HL-60 (cell line): ENCODE measurements at regions not wholly inside any gene's neighbourhood (a gene's known extent, or its start where the extent isn't known, plus 50 kb on each side); places are given as distances from the start of the nearest gene placed in this dataset.

ENCODE experiments used
- GABPA ChIP-seq: IDR thresholded peaks from 2 replicates; pipeline ENCODE4 v1.6.1; 2012; ENCODE audit warnings: low read depth
- POLR2AphosphoS5 ChIP-seq: IDR thresholded peaks from 2 replicates; pipeline ENCODE4 v1.6.1; 2012; ENCODE audit warnings: low read depth
- SPI1 ChIP-seq: IDR thresholded peaks from 2 replicates; pipeline ENCODE4 v1.6.1; 2012; ENCODE audit warnings: low read depth, mild to moderate bottlenecking, borderline replicate concordance
- TF ChIP-seq, protein P1 (sequence below): IDR thresholded peaks from one replicate; pipeline ENCODE4 v1.5.1; 2011; ENCODE audit warnings: low read length, control low read depth, inconsistent platforms; ENCODE audit not compliant: insufficient read depth
- TF ChIP-seq, protein P2 (sequence below): IDR thresholded peaks from 2 replicates; pipeline ENCODE4 v1.6.1; 2012; ENCODE audit warnings: low read depth; ENCODE audit not compliant: insufficient replicate concordance

DNA sequence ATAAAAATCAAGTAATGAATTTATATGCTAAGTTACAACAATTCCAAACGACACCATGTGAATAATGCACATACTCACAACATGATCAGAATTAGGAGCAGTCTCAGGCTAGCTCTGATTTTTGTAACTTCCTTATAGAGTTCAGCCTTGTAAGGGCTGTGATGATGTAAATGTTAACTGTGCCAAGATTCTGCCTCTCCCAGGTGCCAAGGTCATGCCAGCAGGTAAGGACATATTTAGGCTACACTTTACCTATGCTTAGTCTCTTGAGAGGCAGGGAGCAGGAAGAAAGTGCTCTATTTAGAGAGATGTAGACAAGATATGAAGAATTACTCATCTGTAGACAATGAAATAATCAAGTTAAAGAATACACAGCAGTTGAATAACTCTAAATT is 53.6 kb upstream of the AGR3 start:
- TF ChIP-seq, protein P1, sequence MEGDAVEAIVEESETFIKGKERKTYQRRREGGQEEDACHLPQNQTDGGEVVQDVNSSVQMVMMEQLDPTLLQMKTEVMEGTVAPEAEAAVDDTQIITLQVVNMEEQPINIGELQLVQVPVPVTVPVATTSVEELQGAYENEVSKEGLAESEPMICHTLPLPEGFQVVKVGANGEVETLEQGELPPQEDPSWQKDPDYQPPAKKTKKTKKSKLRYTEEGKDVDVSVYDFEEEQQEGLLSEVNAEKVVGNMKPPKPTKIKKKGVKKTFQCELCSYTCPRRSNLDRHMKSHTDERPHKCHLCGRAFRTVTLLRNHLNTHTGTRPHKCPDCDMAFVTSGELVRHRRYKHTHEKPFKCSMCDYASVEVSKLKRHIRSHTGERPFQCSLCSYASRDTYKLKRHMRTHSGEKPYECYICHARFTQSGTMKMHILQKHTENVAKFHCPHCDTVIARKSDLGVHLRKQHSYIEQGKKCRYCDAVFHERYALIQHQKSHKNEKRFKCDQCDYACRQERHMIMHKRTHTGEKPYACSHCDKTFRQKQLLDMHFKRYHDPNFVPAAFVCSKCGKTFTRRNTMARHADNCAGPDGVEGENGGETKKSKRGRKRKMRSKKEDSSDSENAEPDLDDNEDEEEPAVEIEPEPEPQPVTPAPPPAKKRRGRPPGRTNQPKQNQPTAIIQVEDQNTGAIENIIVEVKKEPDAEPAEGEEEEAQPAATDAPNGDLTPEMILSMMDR, result no peak
- TF ChIP-seq, protein P2, sequence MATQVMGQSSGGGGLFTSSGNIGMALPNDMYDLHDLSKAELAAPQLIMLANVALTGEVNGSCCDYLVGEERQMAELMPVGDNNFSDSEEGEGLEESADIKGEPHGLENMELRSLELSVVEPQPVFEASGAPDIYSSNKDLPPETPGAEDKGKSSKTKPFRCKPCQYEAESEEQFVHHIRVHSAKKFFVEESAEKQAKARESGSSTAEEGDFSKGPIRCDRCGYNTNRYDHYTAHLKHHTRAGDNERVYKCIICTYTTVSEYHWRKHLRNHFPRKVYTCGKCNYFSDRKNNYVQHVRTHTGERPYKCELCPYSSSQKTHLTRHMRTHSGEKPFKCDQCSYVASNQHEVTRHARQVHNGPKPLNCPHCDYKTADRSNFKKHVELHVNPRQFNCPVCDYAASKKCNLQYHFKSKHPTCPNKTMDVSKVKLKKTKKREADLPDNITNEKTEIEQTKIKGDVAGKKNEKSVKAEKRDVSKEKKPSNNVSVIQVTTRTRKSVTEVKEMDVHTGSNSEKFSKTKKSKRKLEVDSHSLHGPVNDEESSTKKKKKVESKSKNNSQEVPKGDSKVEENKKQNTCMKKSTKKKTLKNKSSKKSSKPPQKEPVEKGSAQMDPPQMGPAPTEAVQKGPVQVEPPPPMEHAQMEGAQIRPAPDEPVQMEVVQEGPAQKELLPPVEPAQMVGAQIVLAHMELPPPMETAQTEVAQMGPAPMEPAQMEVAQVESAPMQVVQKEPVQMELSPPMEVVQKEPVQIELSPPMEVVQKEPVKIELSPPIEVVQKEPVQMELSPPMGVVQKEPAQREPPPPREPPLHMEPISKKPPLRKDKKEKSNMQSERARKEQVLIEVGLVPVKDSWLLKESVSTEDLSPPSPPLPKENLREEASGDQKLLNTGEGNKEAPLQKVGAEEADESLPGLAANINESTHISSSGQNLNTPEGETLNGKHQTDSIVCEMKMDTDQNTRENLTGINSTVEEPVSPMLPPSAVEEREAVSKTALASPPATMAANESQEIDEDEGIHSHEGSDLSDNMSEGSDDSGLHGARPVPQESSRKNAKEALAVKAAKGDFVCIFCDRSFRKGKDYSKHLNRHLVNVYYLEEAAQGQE, result no peak
- no peak for TF ChIP-seq GABPA
- no peak for TF ChIP-seq POLR2AphosphoS5
- TF ChIP-seq SPI1, result no peak
